ENCODE measurements at regions not wholly inside any gene's neighbourhood (a gene's known extent, or its start where the extent isn't known, plus 50 kb on each side); places are given as distances from the start of the nearest gene placed in this dataset.

- no peak for DNase-seq (ENCODE audit: low read depth in 2 of 2)
Measured at GRCh38 chr11:111095327-111095726, 150.2 kb upstream of the POU2AF2 start.

- DNase-seq (ENCODE audit: low read depth in 2 of 2), result no peak
Measured at GRCh38 chr11:111093061-111093460, 152.5 kb upstream of the POU2AF2 start.

- no peak for DNase-seq (ENCODE audit: low read depth in 2 of 2)
Measured at GRCh38 chr11:111091321-111091938, 154.1 kb upstream of the POU2AF2 start.

GRCh38 chr11:111089759-111090158 is 155.8 kb upstream of the POU2AF2 start:
- DNase-seq (ENCODE audit: low read depth in 2 of 2), result no peak

DNA sequence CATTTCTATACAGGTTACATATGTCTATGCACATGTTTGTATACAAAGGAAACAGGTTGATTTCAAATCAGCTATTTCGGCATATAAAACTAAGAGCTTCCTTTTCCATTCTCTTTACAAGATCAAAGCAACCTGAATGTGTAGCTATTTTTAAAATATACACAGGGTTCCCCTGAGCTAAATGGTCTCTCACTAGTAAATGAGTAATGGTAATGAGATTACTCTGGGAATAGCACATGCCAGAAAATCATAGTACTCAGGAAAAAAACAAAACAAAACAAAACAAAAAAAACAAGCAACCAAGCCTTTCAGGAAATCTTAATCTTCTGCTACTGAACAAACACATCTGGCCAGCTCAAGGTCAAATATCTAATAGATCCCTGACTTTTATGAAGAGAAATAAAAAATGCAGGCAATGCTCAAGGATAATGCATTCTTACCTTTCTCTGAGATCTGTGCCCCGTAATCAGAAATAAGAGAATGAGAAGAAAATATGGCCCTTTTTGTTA is 156.6 kb upstream of the POU2AF2 start:
- no peak for DNase-seq (ENCODE audit: low read depth in 2 of 2)

DNA sequence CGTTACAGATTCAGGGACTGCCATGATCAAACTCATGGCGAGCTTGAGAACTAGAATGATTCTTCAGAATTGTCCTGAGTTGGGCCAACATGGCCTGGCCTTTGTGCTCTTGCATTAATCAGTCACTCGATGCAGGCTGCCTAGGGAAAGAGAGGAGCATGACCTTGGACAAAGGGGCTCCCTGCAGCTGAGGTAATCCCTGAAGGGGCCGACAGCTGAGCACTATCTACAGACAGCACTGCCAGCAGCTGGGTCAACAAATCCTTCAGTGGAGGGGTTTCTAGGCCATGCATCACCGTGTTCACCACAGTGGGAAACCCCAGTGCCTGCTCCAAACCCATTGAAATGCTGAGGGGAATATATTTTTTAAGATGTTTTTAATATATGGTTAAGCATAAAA is 159.5 kb upstream of the POU2AF2 start:
- no peak for DNase-seq (ENCODE audit: low read depth in 2 of 2)

DNA sequence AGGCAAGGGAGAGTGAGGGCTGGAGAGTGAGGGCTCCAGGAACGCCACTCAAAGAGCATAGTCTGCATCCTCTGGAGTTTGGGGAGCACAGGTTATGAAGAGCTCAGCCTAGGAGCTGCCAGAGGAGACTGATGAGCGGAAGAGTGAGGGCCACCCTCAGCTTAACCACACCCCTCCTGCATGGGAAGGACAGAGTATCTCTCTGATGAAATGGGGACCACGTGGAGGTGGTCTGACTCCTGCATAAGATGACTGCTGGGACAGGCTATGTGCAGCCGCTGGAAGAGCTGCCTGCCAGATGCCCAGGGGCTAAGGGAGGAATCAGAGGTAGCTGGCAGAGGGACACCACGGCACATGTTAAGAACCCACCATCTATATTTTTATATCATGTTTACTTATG is 162.9 kb upstream of the POU2AF2 start:
- DNase-seq (ENCODE audit: low read depth in 2 of 2), result no peak

DNA sequence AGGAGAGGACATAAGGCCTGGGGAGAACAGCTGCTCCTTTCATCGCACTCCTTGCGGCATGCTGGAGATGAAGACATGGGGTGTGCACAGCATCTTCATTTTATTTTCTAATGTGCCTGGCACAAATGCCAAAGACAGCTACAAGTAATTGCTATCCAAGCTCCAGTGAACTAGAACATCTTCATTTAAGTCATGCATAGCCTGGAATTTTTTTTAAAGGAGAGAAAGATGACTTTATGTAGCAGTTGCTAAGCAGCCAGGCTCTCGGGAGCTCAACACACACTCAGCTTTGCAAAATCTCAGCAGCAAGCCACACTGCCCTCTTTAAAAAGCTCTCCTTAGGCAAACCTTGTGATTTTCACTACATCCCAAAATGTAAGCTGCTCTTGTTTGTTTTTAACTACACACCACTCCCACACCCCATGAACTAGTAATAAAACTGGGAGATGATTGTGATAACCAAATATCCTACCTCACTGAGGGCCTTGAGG is 164.5 kb upstream of the POU2AF2 start:
- DNase-seq (ENCODE audit: low read depth in 2 of 2), result no peak

GRCh38 chr11:111077530-111078322 is 167.8 kb upstream of the POU2AF2 start:
- DNase-seq (ENCODE audit: low read depth in 2 of 2), result no peak

DNA sequence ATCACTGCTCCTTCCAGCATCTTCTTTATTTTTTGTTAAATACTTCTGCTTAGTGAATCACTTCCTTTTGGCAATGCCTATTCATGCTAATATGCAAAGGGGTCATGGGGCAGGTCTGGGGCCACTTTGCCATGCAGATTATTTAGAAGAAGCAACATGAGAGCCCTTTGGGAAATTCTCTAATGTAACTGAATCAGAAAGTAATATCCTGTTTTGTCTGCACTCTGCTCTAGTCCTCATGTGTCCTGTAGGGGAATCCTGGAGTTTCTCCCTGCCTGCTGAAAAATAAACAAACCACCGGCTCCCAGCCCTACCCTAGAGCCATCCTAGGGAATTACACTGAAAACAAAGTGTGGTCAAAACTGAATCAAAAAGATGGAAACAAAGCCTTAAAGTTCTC is 176.5 kb upstream of the POU2AF2 start:
- no peak for DNase-seq (ENCODE audit: low read depth in 2 of 2)

GRCh38 chr11:111067994-111068393 is 177.5 kb upstream of the POU2AF2 start:
- DNase-seq (ENCODE audit: low read depth in 2 of 2), result no peak

DNA sequence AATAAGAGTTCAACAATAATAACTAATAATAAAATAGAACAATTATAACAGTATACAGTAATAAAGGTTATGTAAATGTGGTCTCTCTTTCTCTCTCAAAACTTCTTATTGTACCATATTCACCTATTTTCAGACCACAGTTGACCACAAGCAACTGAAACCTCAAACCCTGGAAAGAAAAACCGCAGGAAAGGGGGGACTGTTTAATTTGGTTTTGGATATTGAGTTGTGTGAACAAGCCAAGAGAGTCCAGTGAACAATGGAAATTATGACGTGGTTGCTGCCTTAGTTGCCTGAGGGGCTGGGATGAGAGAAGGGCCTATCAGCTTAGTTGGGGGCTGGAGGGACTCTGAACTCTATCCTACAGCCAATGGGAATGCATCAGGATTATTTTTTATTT is 178.7 kb upstream of the POU2AF2 start:
- no peak for DNase-seq (ENCODE audit: low read depth in 2 of 2)

DNA sequence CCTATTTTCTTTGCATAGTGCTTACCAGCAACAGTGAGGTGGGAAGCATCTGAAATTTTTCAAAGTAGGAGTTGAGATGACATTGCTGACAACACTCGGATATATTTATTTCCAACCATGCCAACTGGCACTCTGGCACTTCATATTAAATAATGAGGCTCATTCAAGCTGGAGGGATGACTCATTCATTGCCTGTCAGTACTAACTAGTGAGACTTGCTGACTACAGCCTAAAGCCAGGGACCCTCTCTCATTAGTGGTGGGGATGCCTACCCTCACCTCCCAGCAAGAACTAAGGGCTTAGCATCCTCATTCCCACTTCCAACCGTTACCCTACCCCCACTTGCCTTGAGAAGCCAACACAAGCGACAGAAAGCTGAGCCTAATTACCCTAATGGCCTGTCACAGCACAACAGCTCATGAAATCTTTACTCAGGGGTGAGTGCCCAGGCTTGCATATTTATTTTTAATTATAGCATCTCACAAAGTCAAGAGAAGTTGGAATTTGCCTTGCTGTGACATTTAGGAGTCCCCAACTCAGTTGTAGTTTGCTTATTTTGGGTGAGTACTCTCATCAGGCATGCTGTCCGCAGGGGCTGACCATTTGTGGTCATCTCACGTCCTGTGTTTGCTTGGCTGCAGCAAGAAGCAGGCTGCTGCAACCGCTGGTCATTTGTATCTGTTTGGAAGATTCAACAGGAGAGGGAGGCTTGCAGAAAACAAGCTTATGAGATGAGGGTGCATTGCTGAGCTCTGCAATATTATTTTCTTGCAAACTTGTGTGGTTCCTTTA is 181.6 kb upstream of the POU2AF2 start:
- DNase-seq (ENCODE audit: low read depth in 2 of 2), result no peak

DNA sequence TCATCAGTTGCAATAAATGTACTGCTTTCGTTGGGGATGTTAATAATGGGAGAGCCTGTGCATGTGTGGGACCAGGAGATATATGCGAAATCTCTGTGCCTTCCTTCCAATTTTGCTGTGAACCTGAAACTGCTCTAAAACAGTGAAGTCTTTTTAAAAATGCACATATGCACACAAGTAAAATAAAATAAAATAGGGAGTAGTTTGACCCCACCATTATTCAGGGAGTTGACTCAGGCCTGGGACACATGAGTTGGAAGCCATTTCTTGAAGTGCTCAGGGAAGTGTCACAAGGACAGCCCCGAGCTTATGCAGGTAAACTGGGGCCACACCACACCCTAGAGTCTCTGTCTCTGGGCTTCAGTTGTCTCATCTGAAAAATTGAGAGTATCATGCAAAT is 183.1 kb upstream of the POU2AF2 start:
- no peak for DNase-seq (ENCODE audit: low read depth in 2 of 2)

DNA sequence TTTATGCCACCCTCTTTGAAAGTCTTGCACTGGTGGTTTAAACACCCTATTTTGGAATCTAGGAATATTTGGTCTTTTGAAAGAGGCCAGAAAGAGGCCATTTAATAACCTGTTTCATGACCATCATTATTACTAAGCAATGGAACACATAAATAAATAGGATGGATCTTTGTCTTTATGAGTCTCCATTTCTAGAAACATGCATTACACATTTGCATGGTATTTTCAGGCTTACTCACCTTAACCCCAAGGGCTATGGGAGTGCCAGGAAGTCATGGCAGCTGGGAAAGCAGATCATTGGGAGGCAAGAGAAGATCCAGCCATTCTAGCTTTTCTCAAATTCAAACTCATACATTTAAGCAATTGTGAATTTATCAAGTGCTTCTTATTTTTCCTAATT is 185.8 kb upstream of the POU2AF2 start:
- DNase-seq (ENCODE audit: low read depth in 2 of 2), result no peak

DNA sequence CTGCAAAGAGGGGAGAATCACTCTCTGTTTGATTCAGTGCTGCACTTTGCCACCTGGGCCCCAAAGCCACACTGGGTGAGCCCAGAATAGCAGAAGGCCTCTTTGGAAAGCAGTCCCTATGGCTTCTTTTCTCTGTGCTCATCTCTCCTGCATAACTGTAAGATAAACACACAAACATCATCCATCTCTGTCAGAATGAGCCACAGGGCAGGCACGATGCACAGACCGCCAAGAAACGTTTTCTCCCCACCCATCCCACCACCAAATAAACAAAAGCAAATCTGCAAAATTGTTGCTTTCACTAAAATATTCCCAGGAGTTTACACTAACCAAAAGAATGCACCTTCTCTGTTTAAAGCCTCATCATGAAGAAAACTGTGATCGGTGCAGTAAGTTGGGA is 196.4 kb upstream of the POU2AF2 start:
- no peak for DNase-seq (ENCODE audit: low read depth in 2 of 2)

DNA sequence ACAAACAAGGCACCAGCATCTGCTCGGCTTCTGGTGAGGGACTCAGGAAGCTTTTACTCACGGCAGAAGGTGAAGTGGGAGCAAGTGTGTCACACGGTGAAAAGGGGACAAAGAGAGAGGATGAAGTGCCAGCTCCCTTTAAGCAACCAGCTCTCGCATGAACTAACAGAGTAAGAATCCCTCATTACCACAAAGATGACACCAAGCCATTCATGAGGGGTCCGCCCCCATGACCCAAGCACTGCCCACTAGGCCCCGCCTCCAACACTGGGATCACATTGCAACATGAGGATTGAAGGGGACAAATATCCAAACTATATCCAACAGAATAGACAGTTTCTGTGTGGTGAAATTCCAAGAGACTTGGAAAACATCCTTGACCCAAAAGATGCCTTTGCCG is 198.2 kb upstream of the POU2AF2 start:
- DNase-seq (ENCODE audit: low read depth in 2 of 2), result no peak

- DNase-seq (ENCODE audit: low read depth in 2 of 2), result no peak
Measured at GRCh38 chr11:111046291-111046690, 199.2 kb upstream of the POU2AF2 start.

DNA sequence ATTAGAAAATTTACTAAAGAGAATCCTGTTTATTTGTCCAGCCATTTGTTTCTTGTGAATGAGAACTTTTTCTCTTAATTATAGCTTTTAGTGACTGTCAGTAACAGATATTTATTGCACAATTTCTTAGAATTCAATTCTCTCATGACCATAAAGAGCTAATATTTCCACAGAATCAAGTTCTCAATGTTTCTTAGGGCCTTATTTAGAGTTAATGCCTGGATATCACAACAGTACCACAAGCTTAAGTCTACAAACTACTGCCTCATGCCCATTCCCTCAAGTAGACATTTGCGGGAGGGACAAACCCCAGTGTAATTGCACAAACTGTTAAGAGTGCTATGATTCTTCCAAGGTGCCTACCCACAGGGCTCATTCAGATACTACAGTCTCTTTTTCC is 199.7 kb upstream of the POU2AF2 start:
- DNase-seq (ENCODE audit: low read depth in 2 of 2), result no peak

- no peak for DNase-seq (ENCODE audit: low read depth in 2 of 2)
Measured at GRCh38 chr11:111045407-111045803, 200.1 kb upstream of the POU2AF2 start.

GRCh38 chr11:111044751-111045406 is 200.6 kb upstream of the POU2AF2 start:
- no peak for DNase-seq (ENCODE audit: low read depth in 2 of 2)

DNA sequence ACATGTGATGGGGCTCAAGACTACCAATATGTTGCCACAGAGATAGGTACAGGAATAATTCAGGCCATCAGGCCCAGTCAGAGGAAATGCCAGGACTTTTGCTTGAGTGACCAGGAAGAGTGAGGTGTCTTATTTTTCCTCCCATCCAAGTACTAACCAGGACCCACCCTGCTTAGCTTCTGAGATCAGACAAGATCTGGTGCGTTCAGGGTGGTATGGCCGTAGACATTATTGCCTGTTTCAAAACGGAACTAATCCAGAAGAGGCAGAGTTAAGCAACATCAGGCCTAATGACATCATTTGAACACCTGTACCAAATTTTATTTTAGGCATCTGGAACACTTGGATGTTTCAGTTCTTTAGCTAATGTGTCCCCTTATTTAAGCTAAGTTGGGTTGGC is 205.5 kb upstream of the POU2AF2 start:
- DNase-seq (ENCODE audit: low read depth in 2 of 2), result no peak

Measured in fibroblast of skin of left quadriceps (primary cell).